Gastrocnemius medialis (tissue), 4 donors: ENCODE measurements at regions not wholly inside any gene's neighbourhood (a gene's known extent, or its start where the extent isn't known, plus 50 kb on each side); places are given as distances from the start of the nearest gene placed in this dataset.

Source experiments
- ATAC-seq, 2 donors: fragments of 150-250 bp; one replicate each; pipeline ENCODE4 v1.9.1; 2016
- DNase-seq, 2 donors: peaks; one replicate each; pipeline ENCODE4 v3.0.0-alpha.2; 2019
- H3K27ac ChIP-seq, 4 donors: fragments of 200-600 bp; sonication (generic); 1 replicate in 1 of 4; 2 replicates in 3 of 4; pipeline ENCODE4 v1.5.1; 2016 to 2018; ENCODE audit warnings: mild to moderate bottlenecking in 2 of 4, moderate library complexity in 1 of 4
- H3K27me3 ChIP-seq, 3 donors: fragments of 200-600 bp; sonication (generic) in 2 of 3; 1 replicate in 1 of 3; 2 replicates in 2 of 3; pipeline versions ENCODE4 v1.5.1 to v1.6.0; 2016 to 2019; ENCODE audit warnings: mild to moderate bottlenecking in 1 of 3, moderate library complexity in 1 of 3
- H3K36me3 ChIP-seq, 2 donors: fragments of 200-600 bp; sonication (generic) in 1 of 2; one replicate each; pipeline ENCODE4 v1.5.1; 2017 to 2018
- H3K4me1 ChIP-seq, 2 donors: fragments of 200-600 bp; sonication (generic) in 1 of 2; one replicate each; pipeline ENCODE4 v1.5.1; 2016 to 2017; ENCODE audit warnings: mild to moderate bottlenecking in 2 of 2
- H3K4me3 ChIP-seq, 4 donors: fragments of 200-600 bp; sonication (generic) in 3 of 4; 1 replicate in 1 of 4; 2 replicates in 3 of 4; pipeline ENCODE4 v1.5.1; 2016 to 2019; ENCODE audit warnings: mild to moderate bottlenecking in 2 of 4
- H3K9me3 ChIP-seq, 3 donors: fragments of 200-600 bp; sonication (generic) in 2 of 3; 1 replicate in 1 of 3; 2 replicates in 2 of 3; pipeline ENCODE4 v1.5.1; 2016 to 2019
- CTCF ChIP-seq, 5 experiments: fragments of 450-650 bp in 3 of 5; fragments of 200-600 bp in 2 of 5; sonication (generic) in 2 of 5; IDR thresholded peaks in 4 of 5; conservative IDR thresholded peaks in 1 of 5; 1 replicate in 4 of 5; 2 replicates in 1 of 5; pipeline ENCODE4 v1.5.1; 2016 to 2019; ENCODE audit warnings: antibody characterized with exemption in 5 of 5, mild to moderate bottlenecking in 3 of 5, moderate library complexity in 3 of 5
- POLR2A ChIP-seq, 2 donors: fragments of 450-650 bp; IDR thresholded peaks; one replicate each; pipeline ENCODE4 v1.6.1; 2017; ENCODE audit warnings: antibody characterized with exemption in 2 of 2, mild to moderate bottlenecking in 2 of 2, moderate library complexity in 2 of 2
- in situ Hi-C, 4 donors: fragments of 200-750 bp; cut with MboI; loops; one replicate each; pipeline versions ENCODE4 v1.15.0 to v1.8.0; 2017; ENCODE audit warnings: low sequenced_read_pairs in 4 of 4
- intact Hi-C: fragments of 100-400 bp; cut with DNase I; formaldehyde crosslinking; loops from one replicate; pipeline ENCODE4 v1.15.1; 2023; ENCODE audit warnings: low total_unique reads

GRCh38 chr5:133756756-133757155 is 144.4 kb upstream of the FSTL4 start:
- TF ChIP-seq CTCF (IDR thresholded peaks at IDR 0.05 in 4 of 5, conservative IDR thresholded peaks at IDR 0.05 in 1 of 5) (no peak), POLR2A (IDR thresholded peaks at IDR 0.05) (no peak)
- intact Hi-C loops (no loop called here), in situ Hi-C loops (loop anchor here in 1 of 4 donors (10.0 kb wide), 1 partner anchor 108 kb away; no protein-coding TSS in a partner anchor)
- Histone ChIP-seq H3K27me3 (peaks cover 0 to 2% (median 0%) of the 10 kb centered on the region in 3 donors), H3K4me3 (no peak overlapping the region), H3K36me3 (no peaks in the 10 kb centered on the region), H3K27ac (no peak overlapping the region), H3K4me1 (no peaks in the 10 kb centered on the region), H3K9me3 (no peaks in the 10 kb centered on the region)
- DNase-seq (no peak), ATAC-seq (no peak)

GRCh38 chr5:133756036-133756435 is 143.7 kb upstream of the FSTL4 start:
- H3K27ac ChIP-seq = no peak overlapping the region
- DNase-seq (no peak), ATAC-seq (no peak)
- H3K4me1 ChIP-seq = no peaks in the 10 kb centered on the region
- in situ Hi-C loops (loop anchor here in 1 of 4 donors (10.0 kb wide), 1 partner anchor 109 kb away; no protein-coding TSS in a partner anchor), intact Hi-C loops (no loop called here)
- H3K27me3 ChIP-seq = peaks cover 0 to 2% (median 0%) of the 10 kb centered on the region in 3 donors
- H3K4me3 ChIP-seq = no peak overlapping the region
- no peak for TF ChIP-seq POLR2A (IDR thresholded peaks at IDR 0.05)
- no peak for TF ChIP-seq CTCF (IDR thresholded peaks at IDR 0.05 in 4 of 5, conservative IDR thresholded peaks at IDR 0.05 in 1 of 5)
- no peaks in the 10 kb centered on the region for H3K36me3 ChIP-seq
- H3K9me3 ChIP-seq = no peaks in the 10 kb centered on the region

- no peak overlapping the region for H3K4me3 ChIP-seq
- in situ Hi-C loops = loop anchor here in 1 of 4 donors (10.0 kb wide), 1 partner anchor 110 kb away; no protein-coding TSS in a partner anchor
- TF ChIP-seq POLR2A (IDR thresholded peaks at IDR 0.05) (no peak), CTCF (IDR thresholded peaks at IDR 0.05 in 4 of 5, conservative IDR thresholded peaks at IDR 0.05 in 1 of 5) (peak; percentile 36 to 67 (median 51))
- ATAC-seq (peak; percentile 89), DNase-seq (peak; percentile 11 to 39)
- H3K36me3 ChIP-seq = no peaks in the 10 kb centered on the region
- no peaks in the 10 kb centered on the region for H3K4me1 ChIP-seq
- intact Hi-C loops = loop anchor here (1.0 to 5.0 kb wide), 2 partner anchors 115 to 183 kb away; no protein-coding TSS in a partner anchor
- no peak overlapping the region for H3K27ac ChIP-seq
- peaks cover 0 to 2% (median 0%) of the 10 kb centered on the region in 3 donors for H3K27me3 ChIP-seq
- H3K9me3 ChIP-seq = no peaks in the 10 kb centered on the region
Measured at GRCh38 chr5:133754575-133755169, 142.3 kb upstream of the FSTL4 start.

GRCh38 chr5:133753856-133754255 is 141.5 kb upstream of the FSTL4 start:
- in situ Hi-C loops = loop anchor here in 1 of 4 donors (10.0 kb wide), 1 partner anchor 111 kb away; no protein-coding TSS in a partner anchor
- no peak for ATAC-seq

More at GRCh38 chr5:133753856-133754255, 141.5 kb upstream of the FSTL4 start:
- Histone ChIP-seq H3K9me3 (no peaks in the 10 kb centered on the region), H3K27me3 (peaks cover 0 to 2% (median 0%) of the 10 kb centered on the region in 3 donors), H3K4me1 (no peaks in the 10 kb centered on the region), H3K4me3 (no peak overlapping the region), H3K27ac (no peak overlapping the region), H3K36me3 (no peaks in the 10 kb centered on the region)
- TF ChIP-seq CTCF (IDR thresholded peaks at IDR 0.05 in 4 of 5, conservative IDR thresholded peaks at IDR 0.05 in 1 of 5) = no peak
- no peak for TF ChIP-seq POLR2A (IDR thresholded peaks at IDR 0.05)
- intact Hi-C loops = loop anchor here (1.0 to 5.0 kb wide), 2 partner anchors 115 to 183 kb away; no protein-coding TSS in a partner anchor
- DNase-seq = no peak
